ENCODE measurements at regions not wholly inside any gene's neighbourhood (a gene's known extent, or its start where the extent isn't known, plus 50 kb on each side); places are given as distances from the start of the nearest gene placed in this dataset.
A peak's percentile ranks its signal among the peaks of the same experiment; 100 is the strongest.

DNA sequence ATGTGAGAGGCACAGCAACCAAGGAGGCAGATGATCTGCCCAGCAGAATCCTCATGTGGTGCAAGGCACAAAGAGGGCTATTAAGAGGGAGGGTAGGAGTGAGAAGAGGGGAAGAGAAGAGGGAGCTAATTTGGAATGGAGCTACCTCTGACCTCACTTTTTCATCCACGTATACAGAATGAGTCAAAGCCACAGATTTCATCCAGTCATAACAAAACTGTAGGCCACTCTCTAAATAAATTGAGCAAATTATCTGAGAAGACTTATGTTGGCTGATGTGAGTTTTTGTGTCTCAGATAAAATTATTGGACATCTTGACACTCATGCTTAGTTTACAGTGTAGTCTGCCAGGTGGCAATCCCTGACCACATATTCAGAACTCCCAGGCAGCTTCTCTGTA, 325.6 kb downstream of the TTLL7 start:
- no peak for DNase-seq (ENCODE audit: low read depth in 2 of 2)

DNA sequence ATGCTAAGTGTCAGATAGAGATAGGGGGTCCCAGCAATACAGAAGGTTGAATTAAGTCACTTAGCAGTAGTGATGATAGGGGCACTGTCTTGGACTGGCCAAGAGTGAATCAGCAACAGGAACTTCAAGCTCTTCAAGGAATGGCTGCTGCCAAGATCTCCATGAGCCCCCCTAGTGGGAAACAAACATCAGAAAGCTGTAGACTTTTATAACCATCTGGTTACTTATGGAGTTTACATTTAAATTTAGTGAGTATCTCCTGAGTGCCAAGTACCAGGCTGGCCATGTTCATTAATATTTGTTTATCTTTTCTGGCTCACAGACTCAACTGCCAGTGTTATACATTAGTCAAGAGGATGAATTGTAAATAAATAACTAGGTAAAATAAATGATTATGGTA, 327.3 kb downstream of the TTLL7 start:
- no peak for DNase-seq (ENCODE audit: low read depth in 2 of 2)

DNA sequence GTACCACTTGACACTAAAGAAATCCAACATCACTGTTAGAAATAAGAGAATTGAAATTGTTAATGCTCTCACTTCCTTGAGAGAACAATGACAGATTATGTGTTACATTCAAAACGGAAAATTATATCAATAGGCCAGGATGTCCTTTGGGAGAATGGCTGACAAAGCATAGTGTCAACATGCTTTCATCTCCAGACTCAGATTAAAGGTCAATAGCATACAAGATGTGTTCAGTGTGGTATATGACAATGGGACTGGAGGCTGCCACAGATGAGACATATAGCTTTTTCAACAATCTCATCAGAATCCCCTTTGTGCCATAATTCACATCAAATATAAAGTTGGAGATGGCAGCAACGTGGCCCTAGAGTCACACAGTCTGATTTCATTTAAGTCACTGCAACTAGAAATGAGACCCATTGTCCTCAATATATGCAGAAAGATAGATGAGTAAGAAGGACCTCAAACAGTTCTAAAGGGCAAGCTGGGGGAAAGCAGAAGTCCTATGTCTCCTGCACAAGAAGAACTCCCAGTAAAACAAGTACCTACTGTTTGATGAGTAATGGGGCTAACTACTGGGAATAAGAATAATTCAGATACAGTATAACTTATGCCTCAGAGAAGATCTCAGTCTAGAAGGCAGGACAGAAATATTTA, 327.9 kb downstream of the TTLL7 start:
- DNase-seq (ENCODE audit: low read depth in 2 of 2) = no peak

DNA sequence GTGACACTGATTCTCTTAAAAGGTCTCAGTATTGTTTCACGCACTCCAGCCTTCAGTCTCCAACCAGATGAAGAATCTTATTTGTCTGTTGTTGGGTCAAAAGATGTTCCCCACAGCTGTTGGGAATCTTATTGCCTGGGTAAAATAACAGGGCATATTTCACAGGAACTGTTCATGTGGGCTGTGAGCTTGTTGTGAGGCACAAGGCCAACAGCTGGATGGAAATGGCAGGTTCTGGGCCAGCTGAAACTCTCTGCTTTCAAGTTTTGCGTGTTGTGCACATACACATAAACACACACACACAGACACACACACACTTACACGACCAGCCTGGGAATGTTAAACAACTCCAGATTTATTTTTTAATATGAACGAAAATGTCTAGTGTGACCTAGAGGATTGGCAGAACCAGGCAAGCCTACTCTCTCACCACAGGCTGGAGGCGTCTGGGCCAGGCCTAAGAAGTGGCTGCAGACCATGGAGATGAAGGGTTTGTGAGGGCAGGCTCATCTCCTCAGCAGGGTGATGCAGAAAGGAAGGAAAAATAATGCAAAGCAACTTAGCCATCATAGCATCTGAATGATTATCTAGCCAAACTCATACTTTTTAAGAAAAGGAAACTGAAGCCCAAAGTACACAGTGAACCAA, 357.0 kb downstream of the TTLL7 start:
- DNase-seq (ENCODE audit: low read depth in 2 of 2) = no peak

- no peak for DNase-seq (ENCODE audit: low read depth in 2 of 2)
Observed at GRCh38 chr1:83641206-83641658, 357.7 kb downstream of the TTLL7 start.

DNA sequence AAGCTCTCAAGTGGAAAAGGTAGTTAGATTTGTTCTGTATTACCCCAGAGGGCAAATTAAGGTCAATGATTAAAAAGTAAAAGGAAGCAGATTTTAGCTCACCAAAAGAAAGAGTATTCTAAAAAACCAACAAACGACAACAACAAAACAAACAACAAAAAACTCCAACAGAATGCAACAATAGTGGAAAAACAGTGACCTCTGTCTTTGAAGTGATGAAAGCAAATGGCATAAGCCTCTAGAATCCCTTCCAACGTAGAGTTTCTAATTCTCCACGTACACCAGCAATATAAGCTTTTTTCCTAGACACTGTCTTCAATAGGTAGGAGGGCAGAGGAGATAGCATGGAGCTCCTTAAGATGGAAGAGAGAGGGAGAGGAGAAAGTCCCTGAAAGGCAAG, 359.1 kb downstream of the TTLL7 start:
- DNase-seq (ENCODE audit: low read depth in 2 of 2) = no peak

GRCh38 chr1:83637586-83637985, 361.3 kb downstream of the TTLL7 start:
- no peak for DNase-seq (ENCODE audit: low read depth in 2 of 2)

GRCh38 chr1:83637009-83637408, 361.9 kb downstream of the TTLL7 start:
- no peak for DNase-seq (ENCODE audit: low read depth in 2 of 2)

DNA sequence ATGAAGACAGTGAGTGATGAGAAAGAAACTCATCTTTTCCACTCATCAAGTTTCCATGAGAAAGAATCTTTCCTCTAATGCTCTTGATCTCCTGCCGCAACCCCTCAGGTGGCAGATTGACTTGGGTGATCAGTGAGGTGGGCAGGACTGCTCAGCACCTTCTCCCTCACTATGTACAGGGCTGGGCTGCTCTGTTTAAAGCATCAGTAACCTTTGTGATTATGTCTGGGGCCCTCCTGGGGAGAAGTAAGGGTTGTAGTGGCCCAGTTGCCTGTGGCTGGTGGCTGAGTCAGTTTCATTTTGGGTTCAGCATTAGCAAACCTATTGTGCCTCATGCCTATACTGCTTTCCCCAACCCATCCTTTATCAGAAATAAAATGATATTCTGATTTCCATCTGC, 366.0 kb downstream of the TTLL7 start:
- no peak for DNase-seq (ENCODE audit: low read depth in 2 of 2)

GRCh38 chr1:83631851-83632250, 367.1 kb downstream of the TTLL7 start:
- DNase-seq (ENCODE audit: low read depth in 2 of 2) = no peak

GRCh38 chr1:83627045-83627444, 371.9 kb downstream of the TTLL7 start:
- no peak for DNase-seq (ENCODE audit: low read depth in 2 of 2)

DNA sequence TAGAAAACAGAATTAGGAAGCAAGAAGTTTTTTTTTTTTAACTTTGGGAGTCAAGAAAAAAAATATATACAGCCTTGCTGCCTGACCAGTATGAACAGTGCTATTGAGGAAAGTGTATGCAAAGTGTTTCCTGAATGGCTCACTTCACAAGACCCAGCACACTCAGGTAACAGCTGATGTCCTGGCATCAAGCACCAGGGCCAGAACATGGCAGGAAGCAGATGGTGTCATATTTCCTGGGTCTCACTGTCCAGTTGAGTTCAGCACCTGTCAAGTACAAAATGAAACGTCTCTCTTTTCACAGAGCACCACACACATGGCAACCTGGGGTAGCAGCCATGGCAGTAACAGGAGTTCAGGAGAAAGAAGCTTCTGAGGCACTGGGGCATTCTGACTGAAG, 372.3 kb downstream of the TTLL7 start:
- DNase-seq (ENCODE audit: low read depth in 2 of 2) = no peak

DNA sequence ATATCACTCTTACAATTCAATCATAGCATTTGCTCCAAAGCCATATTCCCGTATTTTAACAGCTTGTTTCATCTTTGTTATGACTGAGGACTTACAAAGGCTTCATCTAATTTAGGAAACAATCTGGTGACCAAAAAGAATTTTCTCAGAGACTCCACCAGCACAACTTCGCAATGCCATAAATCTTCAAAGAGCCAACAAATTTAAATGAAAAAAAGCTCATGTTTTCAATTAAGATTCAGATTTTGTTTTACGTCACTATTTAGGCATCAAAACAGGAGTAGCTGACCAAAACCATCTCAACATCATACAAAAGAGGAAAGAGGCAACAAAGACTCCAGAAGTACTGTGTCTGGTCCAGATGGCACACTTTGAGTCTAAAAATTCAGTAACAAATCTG, 373.3 kb downstream of the TTLL7 start:
- DNase-seq (ENCODE audit: low read depth in 2 of 2) = no peak

DNA sequence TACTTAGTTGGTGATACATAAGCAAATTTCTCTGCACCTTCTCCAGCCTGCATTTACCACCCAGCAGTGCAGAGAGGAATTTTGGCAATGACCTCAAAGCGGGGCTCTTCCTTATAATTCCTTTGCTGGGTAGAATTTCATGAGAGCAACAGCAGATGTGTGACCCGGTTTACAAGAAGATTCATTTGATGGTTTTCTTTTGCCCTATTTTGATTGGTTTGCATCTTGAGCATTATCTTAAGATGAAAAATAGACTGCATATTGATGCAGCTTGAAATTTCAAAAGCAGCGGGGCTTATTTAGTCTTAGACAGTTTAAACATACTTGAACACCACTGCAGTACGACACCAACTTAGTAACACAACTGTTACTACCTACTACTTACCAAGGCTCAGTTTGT, 378.9 kb downstream of the TTLL7 start:
- DNase-seq (ENCODE audit: low read depth in 2 of 2) = no peak

DNA sequence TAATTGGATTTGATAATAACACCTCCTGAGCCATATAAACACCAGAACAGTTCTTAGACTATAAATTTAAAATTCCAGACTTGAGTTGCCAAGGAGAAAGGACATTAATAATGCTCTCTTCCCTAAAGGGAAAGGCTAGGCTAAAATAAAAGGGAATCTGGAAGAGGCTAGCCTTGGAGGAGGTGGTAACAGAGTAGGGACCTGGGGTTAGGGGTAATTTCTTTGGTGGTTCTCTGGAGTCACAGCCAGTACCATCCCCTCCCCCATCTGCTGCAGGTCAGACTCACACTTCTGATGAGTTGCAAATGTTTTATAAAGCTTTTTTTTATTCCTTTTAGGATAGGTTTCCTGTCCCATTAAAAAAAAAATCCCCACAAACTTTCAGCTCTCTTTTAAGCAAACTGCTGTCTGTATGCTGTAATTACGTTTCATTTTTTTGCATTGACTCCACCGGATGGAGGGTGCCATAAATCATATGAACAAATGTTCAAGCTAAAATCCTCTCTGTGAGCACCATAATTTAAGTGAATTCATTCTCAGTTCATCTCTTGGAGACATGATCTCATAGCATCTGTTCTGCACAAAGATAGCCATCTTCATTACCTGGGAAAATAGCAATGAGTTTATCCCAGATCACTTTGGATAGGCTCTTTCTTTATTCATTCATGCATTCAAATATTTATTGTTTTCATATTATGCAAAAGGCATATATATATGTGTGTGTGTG, 379.6 kb downstream of the TTLL7 start:
- DNase-seq (ENCODE audit: low read depth in 2 of 2) = peak; percentile 54 to 64

GRCh38 chr1:83617883-83618282, 381.0 kb downstream of the TTLL7 start:
- no peak for DNase-seq (ENCODE audit: low read depth in 2 of 2)

DNA sequence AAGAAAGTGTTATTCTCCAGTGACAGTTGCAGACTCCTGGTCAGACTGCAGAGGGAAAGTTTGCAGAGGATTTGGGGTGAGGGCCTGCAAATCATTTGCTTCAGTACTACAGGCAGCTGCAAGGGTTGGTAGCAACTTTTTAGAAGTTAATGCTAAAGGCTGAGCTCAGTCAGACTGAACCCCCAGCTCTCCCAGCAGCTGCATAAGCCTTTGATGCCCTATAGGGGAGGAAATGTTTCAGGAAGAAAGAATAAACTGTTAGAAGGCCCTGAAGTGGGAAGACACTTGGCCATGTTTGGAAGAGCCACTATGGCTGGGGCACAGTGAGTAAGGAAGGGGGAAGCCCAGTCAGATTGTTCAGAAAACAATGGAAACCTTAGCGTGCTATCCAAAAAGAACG, 383.6 kb downstream of the TTLL7 start:
- no peak for DNase-seq (ENCODE audit: low read depth in 2 of 2)

GRCh38 chr1:83606416-83606955, 392.4 kb downstream of the TTLL7 start:
- DNase-seq (ENCODE audit: low read depth in 2 of 2) = no peak

- DNase-seq (ENCODE audit: low read depth in 2 of 2) = peak in 1 of 2 experiments; percentile 6
Observed at GRCh38 chr1:83596331-83596730, 402.6 kb downstream of the TTLL7 start.

DNA sequence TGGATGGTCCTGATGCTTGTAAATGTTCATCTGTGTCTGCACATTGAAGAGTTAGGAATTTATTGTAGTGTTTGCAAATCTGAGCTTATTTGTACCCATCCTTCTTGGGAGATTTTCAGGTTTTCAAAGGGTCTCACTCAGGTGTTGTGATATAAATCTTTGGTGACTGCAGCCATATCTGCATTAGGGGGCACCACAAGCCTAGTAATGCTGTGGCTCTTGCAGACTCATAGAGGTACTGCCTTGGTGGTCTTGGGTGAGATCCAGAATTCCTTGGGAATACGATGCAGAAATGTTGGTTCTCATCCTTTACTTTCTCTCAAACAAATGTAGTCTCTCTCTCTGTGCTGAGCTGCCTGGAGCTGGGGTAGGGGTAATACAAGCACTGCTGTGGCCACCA, 405.9 kb downstream of the TTLL7 start:
- DNase-seq (ENCODE audit: low read depth in 2 of 2) = no peak

GRCh38 chr1:83588140-83588539, 410.8 kb downstream of the TTLL7 start:
- DNase-seq (ENCODE audit: low read depth in 2 of 2) = no peak

- no peak for DNase-seq (ENCODE audit: low read depth in 2 of 2)
Observed at GRCh38 chr1:83583351-83584014, 415.4 kb downstream of the TTLL7 start.
